Esophagus (tissue), 2 donors: ENCODE measurements at regions not wholly inside any gene's neighbourhood (a gene's known extent, or its start where the extent isn't known, plus 50 kb on each side); places are given as distances from the start of the nearest gene placed in this dataset.
"Not testable (repeated sequence)": the region's sequence is repeated elsewhere in the genome, so short reads cannot be mapped to it uniquely, and the experiment has no call there.

Experiments
- H3K27ac ChIP-seq, 2 donors: one replicate each; pipeline ENCODE4 v1.5.1; 2013; ENCODE audit warnings: low read depth in 2 of 2, mild to moderate bottlenecking in 2 of 2, inconsistent platforms in 1 of 2, low read length in 1 of 2, moderate library complexity in 1 of 2
- H3K27me3 ChIP-seq, 2 donors: one replicate each; pipeline ENCODE4 v1.6.1; 2013; ENCODE audit warnings: low read length in 2 of 2, control low read depth in 1 of 2, mild to moderate bottlenecking in 1 of 2; ENCODE audit not compliant: insufficient read depth in 2 of 2, control insufficient read depth in 1 of 2
- H3K36me3 ChIP-seq, 2 donors: one replicate each; pipeline ENCODE4 v1.6.1; 2013; ENCODE audit warnings: low read length in 1 of 2; ENCODE audit not compliant: control insufficient read depth in 2 of 2, insufficient read depth in 2 of 2
- H3K4me1 ChIP-seq, 2 donors: one replicate each; pipeline ENCODE4 v1.6.1; 2013; ENCODE audit warnings: low read length in 1 of 2; ENCODE audit not compliant: control insufficient read depth in 2 of 2, insufficient read depth in 2 of 2
- H3K4me3 ChIP-seq, 2 donors: one replicate each; pipeline ENCODE4 v1.5.1; 2013; ENCODE audit warnings: low read length in 2 of 2, mild to moderate bottlenecking in 2 of 2, low read depth in 1 of 2, moderate library complexity in 1 of 2
- H3K9me3 ChIP-seq, 2 donors: one replicate each; pipeline ENCODE4 v1.6.1; 2013; ENCODE audit warnings: mild to moderate bottlenecking in 2 of 2, low read depth in 1 of 2, low read length in 1 of 2, moderate library complexity in 1 of 2; ENCODE audit not compliant: control insufficient read depth in 2 of 2, insufficient read depth in 1 of 2
- WGBS, 2 donors: extraction: QIAGEN DNeasy Blood & Tissue Kit; methylation state at CpG; one replicate each; pipeline ENCODE4 v1.1.7; 2013; 5-methylcytosine and 5-hydroxymethylcytosine counted together
- donor health status: healthy with polysubstance abuse.
- donor health status: Bipolar disorder and iron deficiency.

- Histone ChIP-seq H3K4me1 (no peaks in the 10 kb centered on the region), H3K4me3 (no peak overlapping the region), H3K36me3 (no peaks in the 10 kb centered on the region), H3K27me3 (no peaks in the 10 kb centered on the region), H3K27ac (no peak overlapping the region), H3K9me3 (no peaks in the 10 kb centered on the region)
- WGBS, 2 donors = 53 to 60% methylated on average over 8 of the region's 8 CpGs
Observed at GRCh38 chr10:3330663-3331062, 158.1 kb upstream of the PITRM1 start.

DNA sequence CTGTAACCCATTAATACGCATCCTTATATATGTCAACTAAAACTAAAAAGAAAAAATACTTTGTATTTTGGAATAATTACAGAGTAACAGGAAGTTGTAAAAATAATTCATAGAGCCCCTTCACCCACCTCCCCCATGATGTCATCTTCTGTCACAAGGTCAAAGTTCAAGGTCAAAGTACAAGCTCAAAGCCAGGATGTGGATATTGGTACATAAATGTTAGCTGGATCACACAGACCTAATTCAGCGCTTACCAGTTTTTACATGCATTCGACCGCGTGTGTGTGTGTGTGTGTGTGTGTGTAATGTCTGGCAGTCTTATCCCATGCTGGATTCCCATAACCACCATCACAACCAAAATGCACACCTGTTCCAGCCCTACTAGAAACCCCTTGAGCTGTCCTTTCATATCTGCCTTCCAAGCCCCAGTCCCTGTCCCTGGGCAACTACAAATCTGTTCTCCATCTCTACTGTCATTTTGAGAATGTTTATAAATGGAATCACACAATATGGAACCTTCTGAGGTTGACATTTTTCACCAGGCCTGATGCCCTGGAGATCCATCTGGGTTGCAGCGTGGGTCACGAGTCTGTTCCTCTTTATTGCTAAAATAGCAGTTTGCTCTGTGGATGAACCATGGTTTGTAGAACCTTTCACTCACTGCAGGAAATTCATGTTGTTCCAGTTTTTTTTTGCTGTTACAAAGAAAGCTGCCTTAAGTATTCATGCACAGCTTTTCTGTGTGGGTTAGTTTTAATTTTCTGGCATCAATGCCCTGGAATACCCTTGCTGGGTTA lies 153.6 kb upstream of the PITRM1 start:
- WGBS, 2 donors = 85 to 91% methylated on average over 7 of the region's 7 CpGs
- H3K27ac ChIP-seq = no peak overlapping the region
- no peaks in the 10 kb centered on the region for H3K4me1 ChIP-seq
- H3K4me3 ChIP-seq = no peak overlapping the region
- H3K36me3 ChIP-seq = no peaks in the 10 kb centered on the region
- H3K9me3 ChIP-seq = no peaks in the 10 kb centered on the region
- no peaks in the 10 kb centered on the region for H3K27me3 ChIP-seq

GRCh38 chr10:3324612-3325038 lies 152.0 kb upstream of the PITRM1 start:
- no peaks in the 10 kb centered on the region for H3K4me1 ChIP-seq
- H3K27ac ChIP-seq = no peak overlapping the region
- 85 to 86% methylated on average over 8 of the region's 8 CpGs for WGBS, 2 donors
- H3K4me3 ChIP-seq = no peak overlapping the region
- H3K9me3 ChIP-seq = no peaks in the 10 kb centered on the region
- H3K36me3 ChIP-seq = no peaks in the 10 kb centered on the region
- H3K27me3 ChIP-seq = no peaks in the 10 kb centered on the region

GRCh38 chr10:3323865-3324498 lies 151.4 kb upstream of the PITRM1 start:
- H3K4me3 ChIP-seq = no peak overlapping the region
- no peaks in the 10 kb centered on the region for H3K9me3 ChIP-seq
- H3K36me3 ChIP-seq = no peaks in the 10 kb centered on the region
- 47 to 60% methylated on average over 11 of the region's 11 CpGs for WGBS, 2 donors
- H3K4me1 ChIP-seq = no peaks in the 10 kb centered on the region
- no peaks in the 10 kb centered on the region for H3K27me3 ChIP-seq
- H3K27ac ChIP-seq = no peak overlapping the region

DNA sequence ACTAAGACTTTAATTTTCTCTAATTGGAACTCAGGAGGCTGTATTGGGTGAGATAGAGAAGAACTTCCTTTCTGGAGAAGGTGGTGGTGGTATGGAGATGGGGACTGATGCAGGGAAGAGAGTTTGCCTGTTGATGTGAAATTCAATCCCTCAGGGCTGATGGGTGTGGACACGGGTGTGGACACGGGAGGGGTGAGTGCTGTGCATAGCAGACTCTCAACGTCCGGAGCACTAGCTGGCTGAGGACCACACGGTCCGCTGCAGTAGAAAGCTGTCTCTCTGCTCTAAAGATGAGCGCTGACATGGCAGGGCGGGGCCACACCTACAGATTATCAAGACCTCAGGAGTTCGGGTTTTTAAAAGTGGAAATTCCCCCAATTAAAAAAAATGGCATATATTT lies 148.5 kb upstream of the PITRM1 start:
- Histone ChIP-seq H3K4me1 (no peaks in the 10 kb centered on the region), H3K4me3 (no peak overlapping the region), H3K36me3 (no peaks in the 10 kb centered on the region), H3K27ac (no peak overlapping the region), H3K27me3 (no peaks in the 10 kb centered on the region), H3K9me3 (no peaks in the 10 kb centered on the region)
- 71 to 84% methylated on average over 9 of the region's 9 CpGs for WGBS, 2 donors

DNA sequence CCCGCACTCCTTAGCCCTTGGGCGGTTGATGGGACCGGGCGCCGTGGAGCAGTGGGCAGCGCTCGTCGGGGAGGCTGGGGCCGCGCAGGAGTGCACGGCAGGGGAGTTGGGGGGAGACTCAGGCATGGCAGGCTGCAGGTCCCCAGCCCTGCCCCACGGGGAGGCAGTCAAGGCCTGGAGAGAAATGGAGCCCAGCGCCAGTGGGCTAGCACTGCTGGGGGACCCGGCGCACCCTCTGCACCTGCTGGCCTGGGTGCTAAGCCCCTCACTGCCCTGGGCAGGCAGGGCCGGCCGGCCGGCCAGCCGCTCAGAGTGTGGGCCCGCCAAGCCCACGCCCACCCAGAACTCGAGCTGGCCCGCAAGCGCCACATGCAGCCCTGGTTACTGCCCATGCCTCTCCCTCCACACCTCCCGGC lies 147.2 kb upstream of the PITRM1 start:
- WGBS, 2 donors = 91 to 95% methylated on average over 23 to 25 of the region's 25 CpGs
- no peak overlapping the region for H3K4me3 ChIP-seq

GRCh38 chr10:3318480-3318807 lies 145.9 kb upstream of the PITRM1 start:
- not testable (repeated sequence) for H3K27me3 ChIP-seq, H3K9me3 ChIP-seq, H3K27ac ChIP-seq, H3K36me3 ChIP-seq, H3K4me1 ChIP-seq, H3K4me3 ChIP-seq
- 94 to 96% methylated on average over 22 of the region's 22 CpGs for WGBS, 2 donors

More for the DNA sequence above, 147.2 kb upstream of the PITRM1 start:
- Histone ChIP-seq H3K27ac (no peak overlapping the region), H3K9me3 (no peaks in the 10 kb centered on the region), H3K4me1 (no peaks in the 10 kb centered on the region), H3K27me3 (no peaks in the 10 kb centered on the region), H3K36me3 (no peaks in the 10 kb centered on the region)

GRCh38 chr10:3317553-3318479 lies 145.2 kb upstream of the PITRM1 start:
- not testable (repeated sequence) for H3K4me1 ChIP-seq, H3K36me3 ChIP-seq, H3K27me3 ChIP-seq, H3K27ac ChIP-seq, H3K4me3 ChIP-seq, H3K9me3 ChIP-seq
- 93 to 96% methylated on average over 39 to 52 of the region's 61 CpGs for WGBS, 2 donors

- H3K27me3 ChIP-seq, H3K27ac ChIP-seq, H3K36me3 ChIP-seq, H3K4me1 ChIP-seq, H3K9me3 ChIP-seq, H3K4me3 ChIP-seq: not testable (repeated sequence)
- WGBS, 2 donors = 60 to 76% methylated on average over 3 to 5 of the region's 5 CpGs
Observed at GRCh38 chr10:3314445-3315085, 142.0 kb upstream of the PITRM1 start.
